ENCODE measurements at regions not wholly inside any gene's neighbourhood (a gene's known extent, or its start where the extent isn't known, plus 50 kb on each side); places are given as distances from the start of the nearest gene placed in this dataset.

DNA sequence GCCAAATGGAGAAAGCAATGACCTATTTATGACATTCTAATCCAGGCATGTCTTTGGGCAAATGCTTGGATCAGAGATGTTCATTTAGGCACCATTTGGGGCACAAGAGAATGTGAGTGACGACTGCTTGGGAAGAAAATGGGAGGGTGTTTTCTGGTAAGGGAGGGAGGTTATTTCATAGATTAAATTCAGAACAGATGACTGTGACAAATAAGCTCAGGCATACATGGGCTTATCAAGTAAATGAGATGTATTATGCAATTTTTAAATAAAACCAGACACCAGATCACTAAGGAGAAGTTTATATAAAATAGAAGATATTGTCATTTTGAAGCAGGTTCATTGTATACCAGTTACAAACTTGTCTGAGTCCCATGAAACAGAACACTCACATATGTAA, 71.4 kb upstream of the UGT8 start:
- TF ChIP-seq, protein P1, sequence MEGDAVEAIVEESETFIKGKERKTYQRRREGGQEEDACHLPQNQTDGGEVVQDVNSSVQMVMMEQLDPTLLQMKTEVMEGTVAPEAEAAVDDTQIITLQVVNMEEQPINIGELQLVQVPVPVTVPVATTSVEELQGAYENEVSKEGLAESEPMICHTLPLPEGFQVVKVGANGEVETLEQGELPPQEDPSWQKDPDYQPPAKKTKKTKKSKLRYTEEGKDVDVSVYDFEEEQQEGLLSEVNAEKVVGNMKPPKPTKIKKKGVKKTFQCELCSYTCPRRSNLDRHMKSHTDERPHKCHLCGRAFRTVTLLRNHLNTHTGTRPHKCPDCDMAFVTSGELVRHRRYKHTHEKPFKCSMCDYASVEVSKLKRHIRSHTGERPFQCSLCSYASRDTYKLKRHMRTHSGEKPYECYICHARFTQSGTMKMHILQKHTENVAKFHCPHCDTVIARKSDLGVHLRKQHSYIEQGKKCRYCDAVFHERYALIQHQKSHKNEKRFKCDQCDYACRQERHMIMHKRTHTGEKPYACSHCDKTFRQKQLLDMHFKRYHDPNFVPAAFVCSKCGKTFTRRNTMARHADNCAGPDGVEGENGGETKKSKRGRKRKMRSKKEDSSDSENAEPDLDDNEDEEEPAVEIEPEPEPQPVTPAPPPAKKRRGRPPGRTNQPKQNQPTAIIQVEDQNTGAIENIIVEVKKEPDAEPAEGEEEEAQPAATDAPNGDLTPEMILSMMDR (IDR thresholded peaks at IDR 0.05), result no peak
- TF ChIP-seq POLR2A (IDR thresholded peaks at IDR 0.05) (no peak), POLR2AphosphoS5 (IDR thresholded peaks at IDR 0.05) (no peak)

Measured in transverse colon (tissue), 4 donors.